ENCODE measurements at regions not wholly inside any gene's neighbourhood (a gene's known extent, or its start where the extent isn't known, plus 50 kb on each side); places are given as distances from the start of the nearest gene placed in this dataset.

GRCh38 chr18:9047715-9048114, 54.8 kb upstream of the NDUFV2 start (continued):
- no peak for TF ChIP-seq CHD7 (IDR thresholded peaks at IDR 0.05; ENCODE audit: insufficient replicate concordance, low read length)
- TF ChIP-seq HDAC6 (IDR thresholded peaks at IDR 0.05; ENCODE audit: low read depth, low read length) = no peak
- TF ChIP-seq GABPA (IDR thresholded peaks at IDR 0.05; ENCODE audit: borderline replicate concordance, insufficient read depth, low read length) = no peak
- no peak for TF ChIP-seq RBBP5 (IDR thresholded peaks at IDR 0.05; ENCODE audit: borderline replicate concordance, low read depth, low read length)
- TF ChIP-seq RNF2 (IDR thresholded peaks at IDR 0.05; ENCODE audit: borderline replicate concordance, low read depth, low read length, missing control alignments, poor library complexity, severe bottlenecking) = no peak
- TF ChIP-seq KDM4A (IDR thresholded peaks at IDR 0.05; ENCODE audit: low read depth, low read length, severe bottlenecking) = no peak
- TF ChIP-seq NANOG (IDR thresholded peaks at IDR 0.05; ENCODE audit: insufficient read depth, low read depth, low read length, poor library complexity, severe bottlenecking) = no peak

Measured in H1 (cell line).